GM18873 (cell line): ENCODE measurements at regions not wholly inside any gene's neighbourhood (a gene's known extent, or its start where the extent isn't known, plus 50 kb on each side); places are given as distances from the start of the nearest gene placed in this dataset.

Experiments used
- ATAC-seq: cut with Tn5 transposase; IDR thresholded peaks from one replicate; pipeline ENCODE4 v1.9.1; 2021; ENCODE audit warnings: mild to moderate bottlenecking, moderate library complexity, moderate number of reproducible peaks; ENCODE audit not compliant: unreplicated experiment, low FRiP score

- peak; percentile 63 for ATAC-seq
Measured at GRCh38 chr2:126344493-126344892, 311.5 kb upstream of the GYPC start.

GRCh38 chr2:126345691-126346090 lies 310.3 kb upstream of the GYPC start:
- ATAC-seq: no peak

- no peak for ATAC-seq
Measured at GRCh38 chr2:126356631-126357030, 299.3 kb upstream of the GYPC start.

- ATAC-seq: no peak
Measured at GRCh38 chr2:126358122-126358521, 297.8 kb upstream of the GYPC start.

GRCh38 chr2:126359494-126359893 lies 296.5 kb upstream of the GYPC start:
- no peak for ATAC-seq

- ATAC-seq: no peak
Measured at GRCh38 chr2:126367361-126367760, 288.6 kb upstream of the GYPC start.

- no peak for ATAC-seq
Measured at GRCh38 chr2:126368758-126369157, 287.2 kb upstream of the GYPC start.

- ATAC-seq: no peak
Measured at GRCh38 chr2:126370201-126370600, 285.8 kb upstream of the GYPC start.

GRCh38 chr2:126372406-126372805 lies 283.6 kb upstream of the GYPC start:
- ATAC-seq: no peak

GRCh38 chr2:126378176-126378575 lies 277.8 kb upstream of the GYPC start:
- ATAC-seq: no peak

GRCh38 chr2:126381091-126381490 lies 274.9 kb upstream of the GYPC start:
- no peak for ATAC-seq

- no peak for ATAC-seq
Measured at GRCh38 chr2:126382998-126383397, 273.0 kb upstream of the GYPC start.

- ATAC-seq: no peak
Measured at GRCh38 chr2:126383800-126384199, 272.2 kb upstream of the GYPC start.

- ATAC-seq: no peak
Measured at GRCh38 chr2:126385441-126385840, 270.5 kb upstream of the GYPC start.

GRCh38 chr2:126385983-126386382 lies 270.0 kb upstream of the GYPC start:
- ATAC-seq: no peak

- no peak for ATAC-seq
Measured at GRCh38 chr2:126389446-126389845, 266.5 kb upstream of the GYPC start.

GRCh38 chr2:126392889-126393288 lies 263.1 kb upstream of the GYPC start:
- ATAC-seq: no peak

- ATAC-seq: no peak
Measured at GRCh38 chr2:126399001-126399400, 257.0 kb upstream of the GYPC start.

GRCh38 chr2:126403039-126403628 lies 252.8 kb upstream of the GYPC start:
- no peak for ATAC-seq

GRCh38 chr2:126406267-126406666 lies 249.7 kb upstream of the GYPC start:
- no peak for ATAC-seq

GRCh38 chr2:126408671-126409070 lies 247.3 kb upstream of the GYPC start:
- ATAC-seq: no peak

GRCh38 chr2:126409850-126410249 lies 246.1 kb upstream of the GYPC start:
- no peak for ATAC-seq

- ATAC-seq: peak; percentile 77
Measured at GRCh38 chr2:126413079-126413478, 242.9 kb upstream of the GYPC start.
